T-helper 1 cell (primary cell): ENCODE measurements at regions not wholly inside any gene's neighbourhood (a gene's known extent, or its start where the extent isn't known, plus 50 kb on each side); places are given as distances from the start of the nearest gene placed in this dataset.
"Not testable (repeated sequence)": the region's sequence is repeated elsewhere in the genome, so short reads cannot be mapped to it uniquely, and the experiment has no call there.

Experiments
- DNase-seq, 5 donors: peaks; one replicate each; pipeline ENCODE4 v3.0.0-alpha.2; 2012 to 2020

DNA sequence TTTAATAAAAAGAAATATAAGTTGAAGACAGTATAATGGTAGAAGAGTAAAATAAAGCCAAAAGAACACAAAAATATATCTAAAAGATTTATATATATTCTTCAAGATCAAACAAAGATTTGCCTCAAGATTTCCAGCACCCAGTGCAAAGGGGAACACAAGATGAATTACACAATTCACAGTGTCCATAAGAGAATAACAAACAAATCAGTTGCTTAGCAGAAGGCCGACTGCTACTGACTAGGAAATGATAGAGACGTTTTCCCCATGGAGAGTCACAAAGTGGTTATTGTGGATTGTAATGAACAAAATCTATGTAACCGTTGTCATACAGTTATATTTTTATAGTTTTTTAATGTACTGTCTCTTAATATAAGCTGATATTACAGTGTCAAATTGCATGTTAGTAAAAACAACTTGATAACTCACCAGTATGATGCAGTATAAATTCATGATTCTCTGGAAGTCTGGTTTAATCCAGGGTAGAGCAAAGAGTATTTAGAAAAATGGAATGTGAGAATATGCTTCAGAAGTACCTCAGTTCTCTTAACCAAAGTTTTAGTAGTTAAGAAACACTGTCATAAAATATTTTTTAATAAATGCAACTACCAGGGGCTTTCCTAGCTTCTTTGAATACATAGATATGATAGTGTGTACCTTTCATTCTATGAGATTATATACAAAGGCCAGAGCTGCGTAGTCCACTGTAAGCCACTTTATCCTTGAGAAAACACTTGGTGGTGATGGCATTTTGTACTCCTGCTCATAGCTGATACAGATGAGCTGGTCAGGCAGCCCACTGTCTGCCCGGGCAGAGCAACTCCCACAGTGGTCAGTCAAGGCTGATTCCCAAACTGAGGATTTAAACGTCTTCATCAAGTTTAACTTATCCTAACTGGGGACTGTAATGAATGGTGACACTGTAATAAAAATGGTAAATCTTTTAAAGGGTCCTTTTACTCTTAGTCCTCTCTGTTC lies 180.5 kb upstream of the DTNA start:
- DNase-seq: no peak

DNA sequence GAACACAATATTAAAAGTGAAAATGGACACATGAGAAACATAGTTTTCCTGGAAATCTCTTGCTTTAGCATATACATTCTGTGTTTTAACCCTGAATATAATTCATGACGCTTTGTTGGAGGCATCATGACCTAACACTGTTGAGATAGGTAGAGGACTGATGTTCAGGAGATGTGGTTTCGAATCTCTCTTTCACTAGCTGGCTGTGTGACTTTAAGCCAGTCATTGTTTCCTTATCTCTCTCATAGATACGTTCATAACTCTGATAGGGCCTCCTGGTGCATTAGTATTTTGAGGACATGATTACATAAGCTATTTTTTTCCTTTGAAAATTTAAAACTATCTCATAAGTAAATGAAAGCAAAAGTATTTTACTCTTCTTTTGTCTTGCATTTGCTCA lies 179.0 kb upstream of the DTNA start:
- DNase-seq: no peak

DNA sequence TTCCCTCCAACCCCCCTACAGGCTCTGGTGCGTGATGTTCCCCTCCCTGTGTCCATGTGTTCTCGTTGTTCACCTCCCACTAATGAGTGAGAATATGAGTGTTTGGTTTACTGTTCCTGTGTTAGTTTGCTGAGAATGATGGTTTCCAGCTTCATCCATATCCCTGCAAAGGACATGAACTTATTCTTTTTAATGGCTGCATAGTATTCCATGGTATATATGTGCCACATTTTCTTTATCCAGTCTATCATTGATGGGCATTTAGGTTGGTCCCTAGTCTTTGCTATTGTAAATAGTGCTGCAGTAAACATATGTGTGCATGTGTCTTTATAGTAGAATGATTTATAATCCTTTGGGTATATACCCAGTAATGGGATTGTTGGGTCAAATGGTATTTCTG lies 175.5 kb upstream of the DTNA start:
- not testable (repeated sequence) for DNase-seq

DNA sequence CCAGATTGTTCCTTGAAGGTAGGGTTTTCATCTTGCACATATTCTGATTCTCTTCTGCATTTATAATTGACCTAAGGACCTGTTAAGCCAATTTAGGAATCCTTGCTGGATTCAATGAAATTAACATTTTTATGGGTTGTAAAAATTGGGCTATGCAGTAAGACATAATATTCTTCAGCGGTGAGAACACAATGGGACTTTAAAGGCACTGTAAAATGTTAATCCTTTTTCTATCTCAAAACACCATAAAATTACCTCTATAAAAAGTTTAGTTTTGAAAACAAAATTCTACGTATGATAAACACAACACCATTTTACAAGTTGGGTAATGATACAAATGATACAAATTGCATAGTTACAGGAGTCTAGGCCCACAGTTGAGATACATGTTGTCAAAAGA lies 169.2 kb upstream of the DTNA start:
- no peak for DNase-seq

DNA sequence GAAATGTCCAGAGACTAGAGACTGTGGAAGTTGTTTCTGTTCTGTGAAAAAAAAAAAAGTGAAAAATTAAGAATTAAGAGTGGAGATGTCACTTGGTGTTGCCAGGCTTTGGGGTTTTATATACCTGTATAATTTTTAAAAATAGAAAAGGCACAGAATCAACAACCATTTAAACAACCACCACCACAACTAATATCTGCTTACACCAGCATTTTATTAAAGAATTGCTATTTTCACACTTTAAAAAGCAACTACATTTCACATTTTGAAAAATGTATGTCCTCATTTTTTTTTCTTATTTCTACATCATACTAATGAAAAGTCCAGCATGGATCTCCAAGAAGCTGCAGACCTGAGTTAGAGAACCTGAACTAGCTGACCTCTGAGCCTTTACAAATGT lies 167.5 kb upstream of the DTNA start:
- no peak for DNase-seq

DNA sequence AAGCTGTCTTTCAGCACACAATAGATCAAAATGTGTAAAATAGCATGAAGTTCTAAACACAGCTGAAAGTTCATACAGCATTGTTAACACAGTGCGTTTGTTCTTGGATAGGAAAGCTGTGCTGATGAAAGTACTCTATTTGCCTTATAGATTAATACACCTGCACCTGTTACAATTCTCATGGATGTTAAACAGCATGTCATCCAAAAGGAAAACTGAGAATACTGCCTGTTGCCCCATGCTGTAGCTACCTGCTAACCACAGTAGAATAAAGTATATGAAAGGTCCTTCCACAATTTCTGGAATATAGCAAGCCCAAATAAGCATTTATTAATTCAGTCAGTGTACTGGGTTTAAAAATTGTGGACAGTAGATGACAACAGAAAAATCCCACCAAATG lies 166.7 kb upstream of the DTNA start:
- no peak for DNase-seq

DNA sequence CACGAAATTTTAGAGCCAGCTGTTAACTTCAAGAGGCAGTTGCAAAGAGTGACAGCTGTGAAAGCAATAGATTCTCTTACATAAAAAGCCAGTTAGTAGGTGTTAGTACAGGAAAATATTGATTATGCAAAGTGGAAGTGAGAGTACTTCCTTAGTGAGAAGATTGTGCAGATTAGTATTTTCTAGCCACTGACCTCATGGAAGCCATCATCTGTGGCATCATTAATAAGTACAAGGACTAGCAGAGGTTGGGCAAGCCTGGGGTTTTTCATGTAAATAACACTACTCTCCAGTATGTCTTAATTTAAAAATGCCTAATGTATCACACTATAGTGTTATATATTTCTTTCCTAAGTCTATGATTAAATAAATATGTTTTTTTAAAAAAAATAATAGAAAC lies 166.2 kb upstream of the DTNA start:
- no peak for DNase-seq

DNA sequence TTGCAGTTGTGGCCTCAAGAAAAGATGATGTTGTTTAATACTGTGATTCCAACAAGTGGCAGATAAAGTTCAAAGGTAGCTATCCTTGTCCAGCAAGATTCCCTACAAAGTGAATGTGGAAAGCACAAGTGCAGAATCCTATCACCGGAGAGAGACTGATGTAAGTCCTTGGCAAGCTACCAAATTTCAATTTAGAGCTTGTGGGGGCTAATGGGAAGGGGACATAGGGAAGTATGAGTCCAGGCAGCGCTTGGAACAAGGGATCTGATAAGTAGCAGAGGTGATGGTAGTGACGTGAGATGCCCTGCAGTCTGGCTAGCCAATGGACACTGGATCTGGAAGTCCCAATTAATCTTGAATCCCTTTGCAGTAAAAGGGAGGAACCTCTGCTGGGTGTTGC lies 165.2 kb upstream of the DTNA start:
- no peak for DNase-seq

DNA sequence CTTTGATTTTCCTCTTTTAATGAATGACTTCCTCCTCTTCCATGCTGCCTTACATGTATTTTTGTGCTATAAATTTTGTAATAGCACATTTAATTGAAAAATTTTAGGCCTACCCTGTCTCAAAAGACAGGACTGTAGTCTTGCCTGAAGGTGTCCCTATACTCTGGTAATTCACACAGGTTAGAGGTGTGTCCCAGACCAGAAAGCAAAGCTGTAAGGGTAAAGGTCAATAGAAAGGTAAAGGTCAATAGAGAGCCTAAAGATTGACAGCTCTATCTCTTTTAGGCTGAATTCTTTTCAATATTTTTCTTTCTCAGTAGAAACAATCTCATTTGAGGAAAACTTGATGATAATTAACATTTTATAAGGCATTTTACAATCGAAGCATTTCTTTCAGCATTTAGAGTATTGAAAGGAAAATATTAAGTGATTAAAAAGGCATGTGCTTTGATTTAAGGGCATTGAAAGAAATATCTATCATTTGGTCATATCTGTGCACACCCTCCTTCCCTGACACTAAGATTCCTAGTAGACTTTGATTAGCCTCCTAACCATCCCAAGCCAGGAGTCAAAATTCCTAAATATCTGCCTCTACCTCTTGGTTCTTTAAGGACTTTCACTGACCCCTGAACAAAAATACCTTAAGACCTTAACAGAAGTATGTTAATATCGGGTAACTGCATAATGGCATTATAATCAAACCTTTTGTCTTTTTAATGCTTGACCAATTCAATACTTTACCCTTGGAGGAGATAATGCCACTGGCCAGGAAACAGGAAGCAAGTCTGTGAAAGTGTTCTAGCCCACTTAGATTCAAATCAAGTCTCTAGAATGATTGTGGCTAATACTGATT lies 161.8 kb upstream of the DTNA start:
- DNase-seq: no peak

DNA sequence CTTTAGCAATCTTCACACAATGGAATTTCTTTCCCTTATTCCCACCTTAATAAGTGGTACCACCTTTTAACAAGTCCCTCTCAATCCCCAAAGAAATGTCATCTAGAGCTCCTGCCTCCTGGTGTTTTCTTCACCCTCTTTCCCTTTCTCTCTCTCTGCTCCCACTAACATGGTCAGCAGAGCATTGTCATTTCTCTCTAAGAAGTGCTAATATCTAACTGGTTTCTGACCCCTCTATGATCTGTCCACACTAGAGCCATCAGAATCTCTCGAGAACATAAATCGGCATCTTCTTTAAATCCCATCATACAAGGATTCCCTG lies 161.2 kb upstream of the DTNA start:
- no peak for DNase-seq

DNA sequence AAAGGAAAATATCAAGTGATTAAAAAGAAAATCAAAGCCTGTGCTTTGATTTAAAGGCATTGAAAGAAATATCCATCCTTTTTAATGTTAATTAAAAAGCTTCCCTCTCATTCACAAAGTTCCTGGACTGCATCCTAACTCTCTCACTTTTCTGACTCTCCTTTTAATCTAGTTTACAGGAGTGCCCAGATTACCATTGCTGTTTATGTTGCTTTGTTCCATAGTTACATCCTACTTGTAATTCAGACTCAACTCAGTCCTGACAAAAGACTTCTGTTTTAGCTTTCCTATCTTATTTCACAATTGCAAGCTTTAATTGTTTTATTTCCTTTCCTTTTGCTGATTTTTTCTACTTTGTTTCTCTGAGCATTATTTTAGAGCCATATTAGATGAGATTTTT lies 160.7 kb upstream of the DTNA start:
- no peak for DNase-seq

DNA sequence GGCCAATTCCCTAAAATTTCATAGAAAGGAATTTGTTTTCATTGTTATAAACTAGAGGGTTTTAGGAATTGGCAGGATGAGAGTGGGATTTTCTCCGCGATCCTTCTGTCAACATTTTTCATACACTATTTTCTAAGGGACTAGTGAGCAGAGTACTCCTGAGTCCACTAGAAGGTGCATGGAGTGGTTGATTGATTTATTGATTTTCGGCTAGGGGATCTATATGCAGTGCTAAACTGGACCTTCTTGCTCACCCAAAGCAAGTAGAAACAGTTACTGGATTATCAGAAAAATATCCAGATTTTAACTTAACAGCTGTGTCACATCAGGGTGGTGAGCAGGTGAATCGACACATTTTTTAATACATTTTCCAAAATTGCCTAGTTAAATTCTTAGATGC lies 159.9 kb upstream of the DTNA start:
- DNase-seq: no peak

DNA sequence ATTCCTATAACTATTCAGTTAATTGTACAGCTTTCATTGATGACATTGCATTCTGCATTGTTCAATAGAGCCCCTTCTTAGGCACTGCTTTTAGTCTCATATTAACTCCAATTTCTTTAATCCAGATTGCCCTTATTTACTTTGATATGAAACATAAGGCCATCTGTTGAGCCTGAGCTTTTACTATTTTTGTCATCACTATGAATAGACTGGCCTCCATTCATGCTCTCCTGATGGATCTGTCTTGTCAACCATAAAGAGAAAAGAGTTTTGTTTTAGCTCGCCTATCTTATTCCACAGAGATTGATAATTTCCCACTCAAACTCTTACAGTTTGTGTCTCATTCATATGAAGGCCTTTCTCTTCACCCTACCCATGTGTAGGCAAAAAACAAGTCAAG lies 159.2 kb upstream of the DTNA start:
- DNase-seq: no peak

DNA sequence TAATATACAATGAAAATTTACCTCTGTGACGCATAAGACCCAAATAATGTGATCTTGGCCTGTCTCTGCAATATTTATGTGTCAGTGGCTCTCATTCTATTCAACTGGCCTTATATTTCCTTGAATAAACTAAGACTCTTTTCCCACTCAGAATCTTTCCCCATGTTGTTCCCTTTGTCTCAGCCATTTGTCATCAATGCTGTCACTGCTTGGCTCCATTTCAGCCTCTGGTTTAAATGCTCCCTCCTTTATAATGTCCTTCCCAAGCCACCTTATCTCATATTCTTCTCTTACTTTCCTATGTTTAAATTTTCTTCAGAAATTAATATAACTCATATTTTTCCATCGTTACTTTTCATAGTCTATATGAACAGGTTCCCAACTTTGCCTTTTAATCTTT lies 158.3 kb upstream of the DTNA start:
- no peak for DNase-seq

DNA sequence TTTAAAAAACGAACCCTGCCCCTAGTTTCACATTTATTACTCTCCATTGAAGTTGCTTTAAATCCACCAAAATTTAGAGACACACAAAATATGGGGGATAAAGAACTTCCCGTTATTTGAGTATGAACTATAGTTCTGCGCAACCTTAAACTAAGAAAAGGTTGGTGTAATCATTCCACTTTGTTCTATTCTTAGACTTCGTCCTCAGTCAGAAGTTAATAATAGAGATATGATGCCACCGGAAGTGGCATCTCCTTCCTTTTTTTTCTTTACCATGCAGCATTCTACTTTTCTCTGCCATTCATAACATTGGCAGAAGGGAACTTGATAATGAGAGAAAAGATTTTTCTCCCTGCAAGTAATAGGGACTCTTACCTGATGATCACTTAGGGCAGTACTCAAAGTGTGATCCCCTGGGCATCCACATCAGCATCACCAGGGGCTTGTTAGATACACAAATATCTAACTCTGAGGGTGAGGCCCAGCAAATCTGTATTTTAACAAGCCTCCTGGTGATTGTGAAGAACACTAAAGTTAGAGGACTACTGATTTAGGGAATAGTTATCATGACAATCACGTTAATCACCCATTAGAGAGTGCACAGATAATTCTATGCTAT lies 147.7 kb upstream of the DTNA start:
- no peak for DNase-seq

DNA sequence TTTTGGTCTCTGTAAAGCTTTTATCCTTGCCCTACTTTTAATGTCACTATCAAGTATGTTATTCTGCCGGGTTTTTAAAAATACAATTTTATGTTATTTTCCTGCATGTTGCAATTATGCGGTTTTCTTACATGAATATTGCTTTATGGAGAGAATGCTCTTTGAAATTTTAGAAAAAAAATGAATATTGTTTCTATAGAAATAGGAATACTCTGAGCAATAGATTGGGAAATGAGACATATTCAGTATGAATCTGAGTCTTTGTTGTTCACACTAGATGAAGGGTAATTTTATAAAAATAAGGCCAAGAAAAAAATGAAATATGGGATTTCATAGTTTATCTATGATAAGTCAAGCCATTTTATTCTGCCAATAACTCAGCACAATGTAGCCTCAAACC lies 142.2 kb upstream of the DTNA start:
- DNase-seq: no peak

DNA sequence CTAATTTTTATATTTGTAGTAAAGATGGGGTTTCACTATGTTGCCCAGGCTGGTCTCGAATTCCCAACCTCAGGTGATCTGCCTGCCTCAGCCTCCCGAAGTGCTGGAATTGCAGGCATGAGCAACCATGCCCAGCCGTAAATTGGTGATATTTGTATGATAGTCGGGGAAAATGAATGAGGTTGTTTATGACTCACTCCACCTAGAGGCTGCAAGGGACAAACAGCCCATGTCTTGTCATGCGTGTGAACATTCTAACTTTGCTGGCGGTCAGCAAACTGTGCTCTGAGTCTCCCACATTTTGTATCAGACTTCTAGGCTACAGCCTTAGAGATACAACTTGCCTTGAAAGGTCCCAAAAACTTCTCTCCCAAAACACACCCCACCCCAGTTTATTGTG lies 133.5 kb upstream of the DTNA start:
- no peak for DNase-seq

DNA sequence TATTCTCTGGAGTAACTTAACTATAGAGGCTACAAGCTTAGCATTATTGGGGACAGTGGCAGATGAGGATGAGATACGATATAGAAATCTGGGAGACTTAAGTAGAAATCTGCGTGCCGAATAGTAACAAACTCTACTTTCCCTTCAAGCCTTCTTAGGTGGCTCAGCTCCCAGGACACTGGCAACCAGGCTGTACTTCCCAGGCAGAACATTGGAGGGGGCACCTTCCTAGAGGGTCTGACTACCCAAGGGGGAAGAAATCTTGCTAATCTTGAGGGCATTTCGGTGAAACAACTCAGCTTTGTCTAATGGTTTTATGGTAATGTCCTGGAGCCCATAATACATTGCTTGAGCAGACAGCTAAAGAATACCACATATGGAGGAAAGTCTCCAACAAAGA lies 126.2 kb upstream of the DTNA start:
- no peak for DNase-seq

DNA sequence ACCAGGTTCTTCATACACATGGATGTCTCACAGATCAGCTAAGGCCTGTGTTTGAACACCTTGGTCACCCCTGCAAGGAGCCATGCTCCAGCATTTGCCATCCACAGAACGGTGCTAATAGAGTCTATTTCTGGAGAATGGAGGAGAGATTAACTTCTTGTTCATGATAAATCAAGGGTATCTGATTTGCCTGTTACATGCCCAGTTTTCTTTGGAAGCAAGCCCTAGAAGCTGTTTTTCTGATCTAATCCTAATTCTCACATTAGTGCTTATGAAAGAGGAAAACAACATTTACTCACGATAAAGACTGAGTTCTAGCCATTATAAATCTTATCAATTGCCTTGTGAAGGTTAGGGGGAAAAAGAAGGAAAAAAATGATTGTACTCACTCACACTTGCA lies 119.6 kb upstream of the DTNA start:
- DNase-seq: no peak

DNA sequence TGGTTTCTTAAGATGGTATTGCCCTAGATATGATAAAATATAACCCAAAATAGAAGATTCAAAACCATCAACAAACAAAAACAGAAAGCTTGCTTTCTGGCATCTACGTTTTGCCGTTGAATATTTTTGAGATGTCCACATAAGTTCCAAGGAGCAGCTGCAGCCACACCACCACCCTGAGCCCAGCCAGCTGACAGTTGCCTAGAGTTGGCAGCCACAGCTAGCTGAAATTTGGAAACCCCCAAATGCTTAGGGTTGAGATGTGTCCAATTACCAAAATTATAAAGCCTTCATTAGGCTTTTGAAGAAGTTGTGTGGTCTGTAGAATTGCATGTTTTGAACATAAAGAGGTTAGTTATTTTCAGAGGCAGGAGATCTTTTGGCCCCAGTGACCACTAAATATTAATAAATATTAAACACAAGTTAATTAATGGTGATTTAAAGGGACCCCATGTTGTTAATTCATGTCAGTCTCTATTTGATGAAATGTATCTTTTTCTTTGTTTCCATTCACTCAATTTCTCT lies 118.1 kb upstream of the DTNA start:
- no peak for DNase-seq

DNA sequence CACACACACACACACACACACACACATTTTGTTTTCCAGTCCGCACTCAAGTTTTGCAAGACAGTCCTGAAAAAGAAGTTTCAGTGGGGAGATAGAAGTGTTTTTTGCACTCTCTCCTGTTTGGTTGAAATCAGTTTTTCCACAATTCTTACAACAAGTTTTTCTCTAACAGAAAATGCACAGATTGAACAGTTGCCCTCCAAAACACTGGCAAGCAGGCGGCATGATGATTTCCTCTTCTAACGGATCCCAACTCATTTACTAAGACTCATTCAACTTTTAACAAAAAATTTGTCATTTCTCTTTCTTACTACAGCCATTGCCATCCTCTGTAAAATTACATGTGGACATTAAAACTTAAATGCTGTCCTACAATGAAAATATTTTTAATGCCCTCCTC lies 117.6 kb upstream of the DTNA start:
- no peak for DNase-seq

DNA sequence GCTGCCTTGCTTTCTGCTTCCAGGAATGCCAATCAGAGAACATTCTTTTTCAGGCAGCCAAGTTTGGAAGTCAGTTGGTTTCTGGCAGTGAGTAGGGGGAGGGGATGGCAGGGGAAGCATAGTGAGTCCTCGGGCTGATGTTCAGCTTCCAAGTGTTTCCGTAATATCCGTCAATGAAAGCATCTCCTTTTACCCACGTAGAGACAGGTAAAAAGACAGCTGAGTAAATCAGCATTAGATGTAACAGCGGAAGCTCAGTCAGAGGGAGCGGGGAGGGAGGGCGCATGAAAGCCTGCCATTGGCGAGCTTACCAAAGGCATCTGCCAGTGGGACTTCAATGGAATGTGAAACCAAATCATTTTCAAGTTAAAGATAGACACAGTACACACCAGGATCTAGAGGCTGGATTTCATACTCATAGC lies 117.1 kb upstream of the DTNA start:
- DNase-seq: no peak

DNA sequence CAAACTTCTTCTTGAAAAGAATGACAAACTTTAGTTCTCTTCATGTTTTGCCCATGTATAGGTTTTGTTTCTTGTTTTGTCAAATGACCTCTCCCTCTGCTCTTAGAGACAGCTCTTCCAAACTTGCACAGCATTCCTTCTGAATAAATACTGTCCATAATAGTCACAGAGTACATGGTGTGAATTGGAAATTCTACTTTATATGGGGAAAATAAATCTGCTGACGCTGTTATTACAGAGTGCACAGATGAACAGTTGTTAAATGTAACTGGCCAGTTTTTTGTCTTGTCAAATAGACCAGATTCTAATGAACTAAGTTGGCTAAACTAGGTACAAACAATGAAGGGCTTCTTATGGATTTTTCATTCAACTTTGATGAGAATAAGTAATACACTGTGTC lies 115.8 kb upstream of the DTNA start:
- no peak for DNase-seq

DNA sequence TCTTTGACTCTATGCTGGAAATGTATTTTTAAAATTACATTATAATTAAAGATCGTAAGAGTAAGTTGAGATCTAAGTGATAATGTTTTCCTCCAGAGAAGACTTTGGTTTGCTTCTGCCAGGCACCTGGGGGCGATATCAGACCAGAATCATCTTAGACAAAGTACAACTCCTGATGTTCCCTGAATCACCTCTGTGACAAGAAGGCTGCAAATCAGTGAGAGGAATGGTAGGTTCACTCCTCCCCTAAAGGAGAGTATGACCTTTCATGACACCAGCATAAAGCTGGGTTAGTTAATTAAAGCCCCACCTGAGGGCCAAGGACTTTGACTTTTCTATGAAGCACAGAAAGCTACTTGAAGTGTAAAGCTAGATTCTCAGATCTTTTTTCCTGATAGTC lies 114.4 kb upstream of the DTNA start:
- DNase-seq: no peak
